ENCODE measurements at regions not wholly inside any gene's neighbourhood (a gene's known extent, or its start where the extent isn't known, plus 50 kb on each side); places are given as distances from the start of the nearest gene placed in this dataset.

DNA sequence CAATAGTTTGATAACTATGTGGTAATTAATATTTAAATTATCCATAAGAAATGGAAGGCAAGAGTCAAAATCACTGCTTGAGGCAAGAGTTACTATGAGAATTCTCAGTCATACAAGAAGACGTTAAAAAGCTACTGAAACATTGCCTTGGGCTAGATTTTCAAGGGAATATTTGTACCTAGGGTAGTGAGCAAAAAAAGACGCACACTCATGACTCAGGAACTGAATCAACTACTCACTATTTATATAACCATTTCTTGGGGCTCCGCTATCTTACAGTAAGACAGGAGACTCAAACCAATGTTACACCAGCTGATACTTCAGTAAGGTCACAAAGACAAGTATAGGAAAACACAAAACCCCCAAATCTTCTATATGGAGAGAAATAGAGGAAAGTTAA lies 151.5 kb upstream of the RNPC3 start (continued):
- TF ChIP-seq, protein P1, sequence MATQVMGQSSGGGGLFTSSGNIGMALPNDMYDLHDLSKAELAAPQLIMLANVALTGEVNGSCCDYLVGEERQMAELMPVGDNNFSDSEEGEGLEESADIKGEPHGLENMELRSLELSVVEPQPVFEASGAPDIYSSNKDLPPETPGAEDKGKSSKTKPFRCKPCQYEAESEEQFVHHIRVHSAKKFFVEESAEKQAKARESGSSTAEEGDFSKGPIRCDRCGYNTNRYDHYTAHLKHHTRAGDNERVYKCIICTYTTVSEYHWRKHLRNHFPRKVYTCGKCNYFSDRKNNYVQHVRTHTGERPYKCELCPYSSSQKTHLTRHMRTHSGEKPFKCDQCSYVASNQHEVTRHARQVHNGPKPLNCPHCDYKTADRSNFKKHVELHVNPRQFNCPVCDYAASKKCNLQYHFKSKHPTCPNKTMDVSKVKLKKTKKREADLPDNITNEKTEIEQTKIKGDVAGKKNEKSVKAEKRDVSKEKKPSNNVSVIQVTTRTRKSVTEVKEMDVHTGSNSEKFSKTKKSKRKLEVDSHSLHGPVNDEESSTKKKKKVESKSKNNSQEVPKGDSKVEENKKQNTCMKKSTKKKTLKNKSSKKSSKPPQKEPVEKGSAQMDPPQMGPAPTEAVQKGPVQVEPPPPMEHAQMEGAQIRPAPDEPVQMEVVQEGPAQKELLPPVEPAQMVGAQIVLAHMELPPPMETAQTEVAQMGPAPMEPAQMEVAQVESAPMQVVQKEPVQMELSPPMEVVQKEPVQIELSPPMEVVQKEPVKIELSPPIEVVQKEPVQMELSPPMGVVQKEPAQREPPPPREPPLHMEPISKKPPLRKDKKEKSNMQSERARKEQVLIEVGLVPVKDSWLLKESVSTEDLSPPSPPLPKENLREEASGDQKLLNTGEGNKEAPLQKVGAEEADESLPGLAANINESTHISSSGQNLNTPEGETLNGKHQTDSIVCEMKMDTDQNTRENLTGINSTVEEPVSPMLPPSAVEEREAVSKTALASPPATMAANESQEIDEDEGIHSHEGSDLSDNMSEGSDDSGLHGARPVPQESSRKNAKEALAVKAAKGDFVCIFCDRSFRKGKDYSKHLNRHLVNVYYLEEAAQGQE (IDR thresholded peaks at IDR 0.05; ENCODE audit: unreplicated experiment) = no peak
- no peak for TF ChIP-seq STAT1 (IDR thresholded peaks at IDR 0.05; ENCODE audit: unreplicated experiment)
- no peak for TF ChIP-seq POLR2AphosphoS5 (IDR thresholded peaks at IDR 0.05; ENCODE audit: low read depth)
- TF ChIP-seq NANOG (IDR thresholded peaks at IDR 0.05; ENCODE audit: borderline replicate concordance) = no peak
- TF ChIP-seq ZNF114 (CRISPR knock-in tag; IDR thresholded peaks at IDR 0.05) = no peak

DNA sequence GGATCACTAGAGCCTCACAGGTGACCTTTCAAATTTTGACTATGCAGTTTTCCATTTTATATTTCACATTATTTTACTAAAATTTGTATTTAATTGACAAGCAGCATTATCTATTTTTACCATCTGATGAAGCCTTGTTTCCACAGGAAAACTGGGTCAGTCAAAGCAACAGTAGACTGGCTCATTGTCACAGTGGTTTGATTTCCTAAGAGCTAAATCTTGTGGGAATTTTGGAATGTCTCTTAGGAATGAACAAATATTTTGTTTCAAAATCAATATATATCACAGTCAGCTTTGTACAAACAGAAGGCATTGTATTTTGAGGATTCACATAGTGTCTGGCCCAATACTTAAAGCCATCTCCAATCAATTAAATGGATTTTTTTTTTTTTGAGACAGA lies 152.6 kb upstream of the RNPC3 start:
- no peaks in the 10 kb centered on the region for H3K79me2 ChIP-seq (replicated peaks; ENCODE audit: insufficient read depth)
- no peak overlapping the region for H3K27ac Mint-ChIP-seq
- H3K36me3 Mint-ChIP-seq (ENCODE audit: low read depth) = peaks cover 9% of the 10 kb centered on the region; the same call in 2 of the 3 replicates
- TF ChIP-seq JUNB (IDR thresholded peaks at IDR 0.05; ENCODE audit: unreplicated experiment) (no peak), ZNF331 (CRISPR knock-in tag; IDR thresholded peaks at IDR 0.05; ENCODE audit: low read depth) (no peak), STAT1 (IDR thresholded peaks at IDR 0.05; ENCODE audit: unreplicated experiment) (no peak), CREB1 (CRISPR knock-in tag; IDR thresholded peaks at IDR 0.05; ENCODE audit: low read depth) (no peak), POLR2AphosphoS5 (IDR thresholded peaks at IDR 0.05; ENCODE audit: low read depth) (no peak), NANOG (IDR thresholded peaks at IDR 0.05; ENCODE audit: borderline replicate concordance) (no peak), EZH2phosphoT487 (IDR thresholded peaks at IDR 0.05; ENCODE audit: unreplicated experiment) (no peak), ZNF114 (CRISPR knock-in tag; IDR thresholded peaks at IDR 0.05) (no peak)
- TF ChIP-seq, protein P2, sequence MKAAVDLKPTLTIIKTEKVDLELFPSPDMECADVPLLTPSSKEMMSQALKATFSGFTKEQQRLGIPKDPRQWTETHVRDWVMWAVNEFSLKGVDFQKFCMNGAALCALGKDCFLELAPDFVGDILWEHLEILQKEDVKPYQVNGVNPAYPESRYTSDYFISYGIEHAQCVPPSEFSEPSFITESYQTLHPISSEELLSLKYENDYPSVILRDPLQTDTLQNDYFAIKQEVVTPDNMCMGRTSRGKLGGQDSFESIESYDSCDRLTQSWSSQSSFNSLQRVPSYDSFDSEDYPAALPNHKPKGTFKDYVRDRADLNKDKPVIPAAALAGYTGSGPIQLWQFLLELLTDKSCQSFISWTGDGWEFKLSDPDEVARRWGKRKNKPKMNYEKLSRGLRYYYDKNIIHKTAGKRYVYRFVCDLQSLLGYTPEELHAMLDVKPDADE (IDR thresholded peaks at IDR 0.05) = no peak
- TF ChIP-seq, protein P3, sequence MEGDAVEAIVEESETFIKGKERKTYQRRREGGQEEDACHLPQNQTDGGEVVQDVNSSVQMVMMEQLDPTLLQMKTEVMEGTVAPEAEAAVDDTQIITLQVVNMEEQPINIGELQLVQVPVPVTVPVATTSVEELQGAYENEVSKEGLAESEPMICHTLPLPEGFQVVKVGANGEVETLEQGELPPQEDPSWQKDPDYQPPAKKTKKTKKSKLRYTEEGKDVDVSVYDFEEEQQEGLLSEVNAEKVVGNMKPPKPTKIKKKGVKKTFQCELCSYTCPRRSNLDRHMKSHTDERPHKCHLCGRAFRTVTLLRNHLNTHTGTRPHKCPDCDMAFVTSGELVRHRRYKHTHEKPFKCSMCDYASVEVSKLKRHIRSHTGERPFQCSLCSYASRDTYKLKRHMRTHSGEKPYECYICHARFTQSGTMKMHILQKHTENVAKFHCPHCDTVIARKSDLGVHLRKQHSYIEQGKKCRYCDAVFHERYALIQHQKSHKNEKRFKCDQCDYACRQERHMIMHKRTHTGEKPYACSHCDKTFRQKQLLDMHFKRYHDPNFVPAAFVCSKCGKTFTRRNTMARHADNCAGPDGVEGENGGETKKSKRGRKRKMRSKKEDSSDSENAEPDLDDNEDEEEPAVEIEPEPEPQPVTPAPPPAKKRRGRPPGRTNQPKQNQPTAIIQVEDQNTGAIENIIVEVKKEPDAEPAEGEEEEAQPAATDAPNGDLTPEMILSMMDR (conservative IDR thresholded peaks at IDR 0.05; ENCODE audit: low read depth in 2 of 2) = no peak
- TF ChIP-seq, protein P1 (IDR thresholded peaks at IDR 0.05; ENCODE audit: unreplicated experiment) = no peak

More for the DNA sequence above, 152.6 kb upstream of the RNPC3 start:
- H3K27me3 ChIP-seq (ENCODE audit: insufficient read depth) = no peaks in the 10 kb centered on the region
- no peaks in the 10 kb centered on the region for H3K4me1 ChIP-seq (ENCODE audit: insufficient read depth)
- no peak overlapping the region for H3K27ac ChIP-seq (ENCODE audit: low read depth)
- H4K20me1 ChIP-seq (replicated peaks; ENCODE audit: insufficient read depth) = no peaks in the 10 kb centered on the region
- Mint-ChIP-seq H3K9me3 (peaks cover 15% of the 10 kb centered on the region), H3K27me3 (ENCODE audit: insufficient read depth, low read depth, poor library complexity) (no peaks in the 10 kb centered on the region), H3K4me1 (no peaks in the 10 kb centered on the region), H3K4me3 (no peak overlapping the region)
- H3K4me3 ChIP-seq = no peak overlapping the region
- ATAC-seq (no peak), DNase-seq (ENCODE audit: low spot score) (no peak)
- no peak overlapping the region for H3K4me2 ChIP-seq
- no peaks in the 10 kb centered on the region for H3K36me3 ChIP-seq (ENCODE audit: insufficient read depth)
- H2AFZ ChIP-seq = no peak overlapping the region
- H3K9me2 ChIP-seq (ENCODE audit: insufficient read depth) = peaks cover 2% of the 10 kb centered on the region; the same call in 1 of the 2 replicates
- H3F3A ChIP-seq (replicated peaks; ENCODE audit: low read depth) = no peaks in the 10 kb centered on the region
